ENCODE measurements at regions not wholly inside any gene's neighbourhood (a gene's known extent, or its start where the extent isn't known, plus 50 kb on each side); places are given as distances from the start of the nearest gene placed in this dataset.
"Not testable (repeated sequence)": the region's sequence is repeated elsewhere in the genome, so short reads cannot be mapped to it uniquely, and the experiment has no call there.

GRCh38 chrX:78603908-78604307 is 55.2 kb downstream of the RTL3 start:
- DNase-seq (ENCODE audit: low read depth, low spot score), result no peak
- in situ Hi-C loops (cut with HindIII; ENCODE audit: low pct_unique_long_range_greater_than_20kb, low sequenced_read_pairs), result no loop called here

GRCh38 chrX:78595901-78596502 is 63.1 kb downstream of the RTL3 start:
- in situ Hi-C loops (cut with HindIII; ENCODE audit: low pct_unique_long_range_greater_than_20kb, low sequenced_read_pairs), result no loop called here
- peak; percentile 31 for DNase-seq (ENCODE audit: low read depth, low spot score)

- in situ Hi-C loops (cut with HindIII; ENCODE audit: low pct_unique_long_range_greater_than_20kb, low sequenced_read_pairs), result no loop called here
Measured at GRCh38 chrX:78593701-78594100, 65.4 kb downstream of the RTL3 start.

GRCh38 chrX:78592030-78592429 is 67.1 kb downstream of the RTL3 start:
- DNase-seq (ENCODE audit: low read depth, low spot score), result no peak
- in situ Hi-C loops (cut with HindIII; ENCODE audit: low pct_unique_long_range_greater_than_20kb, low sequenced_read_pairs), result no loop called here

More at GRCh38 chrX:78593701-78594100, 65.4 kb downstream of the RTL3 start:
- no peak for DNase-seq (ENCODE audit: low read depth, low spot score)

- DNase-seq (ENCODE audit: low read depth, low spot score), result no peak
- in situ Hi-C loops (cut with HindIII; ENCODE audit: low pct_unique_long_range_greater_than_20kb, low sequenced_read_pairs), result no loop called here
Measured at GRCh38 chrX:78574306-78574705, 84.8 kb downstream of the RTL3 start.

- in situ Hi-C loops (cut with HindIII; ENCODE audit: low pct_unique_long_range_greater_than_20kb, low sequenced_read_pairs), result no loop called here
- DNase-seq (ENCODE audit: low read depth, low spot score), result no peak
Measured at GRCh38 chrX:78573630-78574029, 85.5 kb downstream of the RTL3 start.

GRCh38 chrX:78571849-78572248 is 87.3 kb downstream of the RTL3 start:
- DNase-seq (ENCODE audit: low read depth, low spot score), result no peak
- in situ Hi-C loops (cut with HindIII; ENCODE audit: low pct_unique_long_range_greater_than_20kb, low sequenced_read_pairs), result no loop called here

GRCh38 chrX:78555401-78555980 is 103.6 kb downstream of the RTL3 start:
- in situ Hi-C loops (cut with HindIII; ENCODE audit: low pct_unique_long_range_greater_than_20kb, low sequenced_read_pairs), result no loop called here
- DNase-seq (ENCODE audit: low read depth, low spot score), result peak; percentile 3

- DNase-seq (ENCODE audit: low read depth, low spot score); in situ Hi-C loops (cut with HindIII; ENCODE audit: low pct_unique_long_range_greater_than_20kb, low sequenced_read_pairs): not testable (repeated sequence)
Measured at GRCh38 chrX:78552628-78553027, 106.5 kb downstream of the RTL3 start.

GRCh38 chrX:78548012-78548411 is 111.1 kb downstream of the RTL3 start:
- no peak for DNase-seq (ENCODE audit: low read depth, low spot score)
- in situ Hi-C loops (cut with HindIII; ENCODE audit: low pct_unique_long_range_greater_than_20kb, low sequenced_read_pairs), result no loop called here

GRCh38 chrX:78545233-78545632 is 113.9 kb downstream of the RTL3 start:
- no peak for DNase-seq (ENCODE audit: low read depth, low spot score)
- in situ Hi-C loops (cut with HindIII; ENCODE audit: low pct_unique_long_range_greater_than_20kb, low sequenced_read_pairs), result no loop called here

- no peak for DNase-seq (ENCODE audit: low read depth, low spot score)
- in situ Hi-C loops (cut with HindIII; ENCODE audit: low pct_unique_long_range_greater_than_20kb, low sequenced_read_pairs), result no loop called here
Measured at GRCh38 chrX:78543281-78543680, 115.8 kb downstream of the RTL3 start.

- DNase-seq (ENCODE audit: low read depth, low spot score), result no peak
- in situ Hi-C loops (cut with HindIII; ENCODE audit: low pct_unique_long_range_greater_than_20kb, low sequenced_read_pairs), result no loop called here
Measured at GRCh38 chrX:78540171-78540570, 119.0 kb downstream of the RTL3 start.

GRCh38 chrX:78534221-78534620 is 124.9 kb downstream of the RTL3 start:
- in situ Hi-C loops (cut with HindIII; ENCODE audit: low pct_unique_long_range_greater_than_20kb, low sequenced_read_pairs), result no loop called here
- no peak for DNase-seq (ENCODE audit: low read depth, low spot score)

GRCh38 chrX:78532363-78532762 is 126.8 kb downstream of the RTL3 start:
- DNase-seq (ENCODE audit: low read depth, low spot score), result no peak
- in situ Hi-C loops (cut with HindIII; ENCODE audit: low pct_unique_long_range_greater_than_20kb, low sequenced_read_pairs), result no loop called here

- in situ Hi-C loops (cut with HindIII; ENCODE audit: low pct_unique_long_range_greater_than_20kb, low sequenced_read_pairs), result no loop called here
- no peak for DNase-seq (ENCODE audit: low read depth, low spot score)
Measured at GRCh38 chrX:78527818-78528217, 131.3 kb downstream of the RTL3 start.

GRCh38 chrX:78527263-78527662 is 131.9 kb downstream of the RTL3 start:
- in situ Hi-C loops (cut with HindIII; ENCODE audit: low pct_unique_long_range_greater_than_20kb, low sequenced_read_pairs), result no loop called here
- no peak for DNase-seq (ENCODE audit: low read depth, low spot score)

GRCh38 chrX:78522601-78523000 is 136.5 kb downstream of the RTL3 start:
- in situ Hi-C loops (cut with HindIII; ENCODE audit: low pct_unique_long_range_greater_than_20kb, low sequenced_read_pairs), result no loop called here
- no peak for DNase-seq (ENCODE audit: low read depth, low spot score)

- in situ Hi-C loops (cut with HindIII; ENCODE audit: low pct_unique_long_range_greater_than_20kb, low sequenced_read_pairs), result no loop called here
- no peak for DNase-seq (ENCODE audit: low read depth, low spot score)
Measured at GRCh38 chrX:78517124-78517523, 142.0 kb downstream of the RTL3 start.

GRCh38 chrX:78514852-78515251 is 144.3 kb downstream of the RTL3 start:
- DNase-seq (ENCODE audit: low read depth, low spot score), result no peak
- in situ Hi-C loops (cut with HindIII; ENCODE audit: low pct_unique_long_range_greater_than_20kb, low sequenced_read_pairs), result no loop called here
